ENCODE measurements at regions not wholly inside any gene's neighbourhood (a gene's known extent, or its start where the extent isn't known, plus 50 kb on each side); places are given as distances from the start of the nearest gene placed in this dataset.
A peak's percentile ranks its signal among the peaks of the same experiment; 100 is the strongest.

DNA sequence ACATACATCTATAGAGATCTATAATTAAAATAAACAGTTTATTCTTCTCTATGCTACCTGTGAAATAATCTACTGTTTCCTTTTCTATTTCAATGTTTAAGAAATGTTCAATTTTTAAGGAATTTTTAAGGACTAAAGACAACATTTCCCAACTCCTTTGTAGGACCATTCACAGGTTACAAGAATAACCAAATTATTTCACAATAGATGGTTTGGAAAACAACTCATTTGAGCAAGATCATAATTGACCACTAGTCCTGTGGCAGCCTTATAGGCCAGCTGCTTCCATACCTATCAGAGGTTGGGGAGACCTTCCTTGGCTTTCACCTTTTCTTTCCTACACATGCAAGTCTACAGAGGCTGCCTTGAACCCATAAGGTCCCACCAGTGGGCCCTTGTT, 193.7 kb downstream of the TTC39B start:
- DNase-seq (ENCODE audit: low spot score): no peak

DNA sequence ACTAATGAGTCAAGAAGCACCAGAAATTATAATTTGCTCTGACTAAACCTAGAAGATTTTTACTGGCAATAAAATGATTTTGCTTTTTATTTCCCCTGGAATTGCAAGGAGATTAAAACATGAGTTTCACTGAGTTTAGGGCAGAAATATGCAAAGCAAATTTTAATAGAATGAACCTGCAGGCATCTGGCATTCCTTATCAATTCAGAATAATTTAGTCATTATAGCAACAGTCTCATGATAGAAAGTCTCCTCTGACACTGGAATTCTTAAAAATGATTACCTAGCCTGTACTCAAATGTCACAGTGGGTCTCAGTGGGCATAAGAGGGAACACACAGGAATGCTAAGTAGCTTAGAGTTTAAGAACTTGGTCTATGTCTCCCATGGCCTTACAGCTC, 195.9 kb downstream of the TTC39B start:
- DNase-seq (ENCODE audit: low spot score): no peak

DNA sequence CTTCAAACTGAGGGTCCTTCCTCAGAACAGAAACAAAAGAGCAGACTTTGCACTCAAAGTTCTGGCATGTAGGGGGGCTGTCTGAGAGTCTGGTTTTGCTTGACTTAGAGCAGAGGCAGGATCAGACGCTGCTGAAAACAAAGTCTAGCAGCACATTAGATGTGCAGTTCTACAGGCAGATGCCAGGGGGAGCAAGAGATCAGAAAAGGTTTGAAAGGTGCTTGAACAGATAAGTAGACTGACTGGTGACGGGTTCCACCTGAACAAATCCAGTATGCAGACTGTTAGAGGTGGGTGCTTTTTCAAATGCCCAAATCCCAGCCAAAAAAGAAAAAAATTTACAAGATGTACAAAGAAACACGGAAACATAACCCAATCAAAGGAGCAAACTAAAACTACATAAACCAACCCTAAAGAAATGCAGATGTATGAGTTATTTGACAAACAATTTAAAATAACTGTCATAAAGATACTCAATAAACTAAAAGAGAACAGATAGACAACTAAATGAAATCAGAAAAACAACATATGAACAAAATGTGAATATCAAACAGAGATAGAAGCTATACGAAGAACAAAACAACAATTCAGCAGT, 194.7 kb upstream of the FREM1 start:
- DNase-seq (ENCODE audit: low spot score): peak; percentile 19

DNA sequence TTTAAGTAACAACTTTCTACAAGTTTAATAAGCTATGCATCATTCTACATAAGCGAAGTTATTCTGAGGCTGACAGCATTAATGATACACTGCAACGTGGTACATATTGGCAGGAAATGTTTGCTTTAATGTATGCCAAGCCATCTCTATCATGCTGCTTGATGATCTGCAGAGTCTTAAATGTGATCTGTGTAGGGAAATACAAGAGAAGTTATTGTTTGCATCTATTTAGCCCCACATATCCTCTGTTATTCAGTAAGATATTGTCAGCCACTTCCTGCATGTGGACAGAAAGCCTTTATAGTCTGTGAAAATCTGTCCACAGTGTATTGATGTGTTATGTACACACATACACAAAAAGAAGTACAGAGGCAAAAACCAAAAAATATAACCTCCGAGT, 193.1 kb upstream of the FREM1 start:
- no peak for DNase-seq (ENCODE audit: low spot score)

DNA sequence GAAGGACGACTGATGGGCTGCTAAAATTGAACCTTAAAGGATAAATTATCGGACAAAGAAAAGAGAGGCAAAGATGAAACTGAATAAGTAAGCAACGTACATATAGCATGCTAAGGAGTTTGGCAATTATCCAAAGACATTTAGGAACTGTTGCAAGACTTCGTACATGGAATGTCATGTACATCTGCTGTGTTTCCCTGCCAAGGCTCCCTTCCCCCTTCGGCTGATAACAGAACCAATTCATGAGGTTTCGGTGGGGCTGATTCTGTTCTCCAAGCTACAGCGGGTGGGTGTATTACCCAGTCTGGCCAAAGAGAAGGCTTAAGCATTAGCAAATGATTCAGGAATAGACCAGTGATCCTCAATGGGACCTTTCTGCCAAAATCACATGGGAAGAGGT, 190.9 kb upstream of the FREM1 start:
- DNase-seq (ENCODE audit: low spot score): no peak

DNA sequence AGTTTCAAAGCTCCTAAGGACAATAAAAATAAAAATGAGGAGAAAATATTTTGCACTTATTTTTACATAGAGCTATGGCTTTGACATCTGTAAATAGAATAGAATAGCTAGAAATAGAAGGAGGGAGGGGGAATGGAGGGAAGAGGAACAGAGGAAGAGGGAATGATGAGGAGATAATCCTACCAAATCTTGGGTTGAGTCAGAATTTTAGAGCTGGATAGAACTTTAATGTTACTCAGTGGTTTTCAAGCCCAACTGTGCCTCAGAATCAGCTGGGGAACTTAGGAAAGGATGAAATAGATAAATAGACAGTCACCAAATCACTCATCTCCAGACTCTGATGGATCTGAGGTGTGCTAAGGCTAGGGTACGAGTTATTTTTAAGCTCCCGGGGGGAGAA, 190.3 kb upstream of the FREM1 start:
- DNase-seq (ENCODE audit: low spot score): no peak

DNA sequence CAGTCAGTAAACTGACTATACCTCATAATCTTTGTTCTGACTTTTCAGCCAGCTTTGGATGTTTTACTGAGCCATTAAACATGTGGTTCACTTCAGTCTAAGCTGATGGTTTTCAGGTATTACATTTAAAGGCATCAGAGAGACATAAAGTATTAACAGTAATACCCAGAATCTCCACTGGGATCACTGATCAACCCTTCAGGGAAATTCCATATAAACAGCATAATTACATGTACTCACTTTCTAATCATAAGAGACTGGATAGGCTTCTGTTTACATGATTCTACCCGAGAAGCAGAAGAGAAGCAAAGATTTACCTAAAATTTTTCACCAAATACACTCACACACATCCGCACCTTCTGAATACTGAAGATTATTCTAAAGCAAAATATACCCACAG, 186.7 kb upstream of the FREM1 start:
- no peak for DNase-seq (ENCODE audit: low spot score)

DNA sequence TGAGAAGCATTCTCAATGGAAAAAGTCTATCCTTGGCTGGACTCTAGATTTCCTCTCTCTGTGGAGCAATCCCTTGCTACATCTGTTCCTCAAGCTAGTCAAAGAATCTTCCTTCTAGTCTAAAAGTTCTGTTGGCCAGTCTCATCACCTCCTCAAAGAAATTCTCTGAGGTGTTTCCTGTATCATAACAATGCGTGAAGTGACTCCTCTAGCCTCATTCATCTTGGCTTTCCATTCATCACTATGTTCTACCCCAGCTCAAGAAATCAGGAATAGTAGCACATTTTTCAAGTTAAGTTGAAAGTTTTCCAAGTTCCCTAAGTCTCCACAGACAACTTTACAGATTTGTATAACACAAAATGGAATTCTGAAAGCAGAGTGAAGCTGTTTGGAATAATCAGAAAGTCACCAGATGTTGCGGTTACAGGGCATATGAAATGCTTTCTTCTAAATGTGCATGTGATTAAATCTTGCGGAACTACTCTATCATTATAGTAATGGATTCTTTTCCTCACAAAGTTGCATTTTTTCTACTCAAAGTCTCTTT, 176.6 kb upstream of the FREM1 start:
- DNase-seq (ENCODE audit: low spot score): no peak

DNA sequence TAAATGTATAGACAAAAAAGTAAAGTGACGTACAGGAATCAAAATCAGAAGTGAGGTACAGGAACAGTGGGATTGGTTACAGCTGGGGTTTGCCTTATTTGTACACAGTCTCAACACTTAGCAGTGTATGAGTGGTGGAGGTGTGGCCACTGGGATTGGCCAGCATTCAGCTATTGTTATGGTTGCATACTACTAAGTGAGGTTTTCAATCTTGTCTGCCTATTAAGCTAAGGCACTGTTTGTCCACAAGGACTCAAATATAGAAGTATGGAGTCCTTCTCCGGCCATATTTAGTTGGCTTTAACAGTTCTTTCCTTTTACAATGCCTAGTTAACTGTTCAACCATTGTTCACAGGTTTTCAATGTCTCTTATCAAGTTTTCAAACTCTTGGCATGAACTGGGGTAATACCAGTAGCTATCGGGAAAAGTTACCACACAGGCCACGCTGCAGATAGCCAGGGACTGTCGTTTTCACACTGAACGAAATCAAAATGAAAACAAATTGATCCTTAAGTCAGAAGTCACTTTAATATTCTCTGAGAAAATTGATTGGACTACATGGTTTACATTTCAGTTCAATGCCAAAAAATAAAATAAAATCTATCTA, 176.0 kb upstream of the FREM1 start:
- DNase-seq (ENCODE audit: low spot score): no peak

DNA sequence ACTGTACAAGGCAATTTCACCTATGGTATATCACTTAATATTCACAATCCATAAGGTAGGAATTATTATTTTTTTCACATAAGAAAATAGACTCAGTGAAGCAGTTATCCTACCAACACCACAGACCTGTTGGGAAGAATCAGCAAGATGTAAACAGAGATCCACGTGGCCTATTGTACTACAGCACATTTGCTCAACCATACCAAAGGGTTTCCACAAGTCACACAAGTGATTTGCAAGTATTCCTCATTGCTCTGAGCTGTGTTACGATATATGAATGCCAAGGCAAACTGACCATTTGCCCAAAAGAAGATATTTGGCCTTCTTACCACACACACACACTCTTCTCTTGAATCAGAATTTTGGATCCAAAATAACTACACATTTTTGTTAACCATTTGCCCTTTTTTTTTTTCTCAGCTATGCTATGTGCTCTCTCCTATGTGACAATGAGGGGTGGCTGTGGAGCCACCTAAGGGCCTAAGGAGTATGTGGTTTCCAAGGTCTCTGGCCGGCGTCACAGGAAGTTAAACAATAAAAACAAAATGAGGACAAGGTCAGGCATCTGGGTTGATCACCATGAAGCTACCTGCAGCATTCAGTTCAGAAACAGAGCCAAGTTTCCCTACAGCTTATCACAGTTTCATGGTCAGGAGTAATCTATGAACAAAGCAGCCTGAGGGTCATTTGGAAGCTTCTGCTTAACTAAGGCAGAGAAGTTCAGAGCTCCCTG, 171.0 kb upstream of the FREM1 start:
- DNase-seq (ENCODE audit: low spot score): no peak

DNA sequence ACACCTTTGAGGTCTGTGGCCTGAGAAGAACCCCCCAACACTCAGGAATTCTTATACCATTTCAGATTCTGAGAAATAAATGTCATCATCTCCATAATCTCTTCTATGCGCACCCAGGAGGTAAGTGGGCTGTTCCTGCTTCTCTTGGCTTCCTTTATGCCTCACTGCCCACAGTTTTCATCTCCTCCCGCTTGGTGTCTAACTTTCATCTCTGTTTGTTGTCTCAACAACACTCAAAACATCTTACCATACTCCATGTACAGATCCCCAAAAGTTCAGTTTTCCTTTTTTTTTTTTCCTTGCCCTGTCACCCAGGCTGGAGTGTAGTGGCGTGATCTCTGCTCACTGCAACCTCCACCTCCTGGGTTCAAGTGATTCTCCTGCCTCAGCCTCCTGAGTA, 170.2 kb upstream of the FREM1 start:
- DNase-seq (ENCODE audit: low spot score): no peak

DNA sequence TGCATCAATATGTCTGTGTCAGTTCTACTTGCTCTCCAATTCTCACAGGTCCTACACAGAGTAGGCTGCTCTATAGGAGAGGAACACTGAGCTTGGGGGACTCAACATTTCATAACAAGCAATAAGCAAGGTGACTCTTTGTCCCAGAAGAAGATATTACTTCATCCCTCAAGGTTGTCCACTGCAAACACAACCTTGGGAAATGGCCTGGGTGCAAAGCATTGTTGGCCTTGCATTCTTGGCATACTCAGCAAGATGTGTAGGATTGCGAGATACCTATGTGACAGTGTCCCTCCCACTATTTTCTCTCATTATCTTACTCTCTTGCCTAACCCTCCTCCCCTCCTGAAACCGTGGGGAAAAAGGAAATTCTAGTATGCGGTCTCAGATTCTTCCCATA, 169.8 kb upstream of the FREM1 start:
- DNase-seq (ENCODE audit: low spot score): no peak

DNA sequence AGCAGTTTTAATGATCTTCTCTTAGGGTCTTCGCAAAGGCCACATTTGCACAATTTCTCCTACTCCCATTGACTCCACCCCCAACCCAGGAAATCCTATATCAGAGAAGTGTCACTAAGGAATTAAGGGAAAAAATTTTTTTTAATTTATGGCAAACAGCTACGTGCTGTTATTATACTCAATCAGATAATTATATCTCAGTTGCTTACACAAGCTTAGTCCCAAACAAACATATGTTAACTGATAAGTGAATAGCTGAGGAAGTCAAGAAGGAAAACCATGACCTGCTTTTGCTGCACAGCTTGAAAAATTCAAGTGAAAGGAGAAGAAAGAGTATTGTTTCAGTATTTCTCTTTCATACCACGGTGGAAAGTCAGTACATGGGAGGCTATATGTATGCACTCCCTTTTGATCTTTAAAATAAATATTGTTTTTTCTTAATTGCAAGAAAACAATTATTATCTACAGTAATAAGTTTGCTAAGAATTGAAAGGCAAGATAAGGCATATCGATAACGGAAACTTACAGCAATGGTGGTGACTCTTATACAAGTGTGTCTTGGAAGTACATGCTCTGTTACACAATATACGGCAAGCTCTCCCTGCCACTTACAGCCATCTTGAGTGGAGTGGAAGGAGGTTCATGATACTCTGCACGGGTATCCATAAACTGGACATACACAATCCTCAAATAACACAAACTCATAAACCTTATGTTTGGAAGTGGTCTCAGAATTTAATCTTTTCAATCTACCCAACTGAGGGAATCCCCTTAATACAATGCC, 167.9 kb upstream of the FREM1 start:
- no peak for DNase-seq (ENCODE audit: low spot score)

DNA sequence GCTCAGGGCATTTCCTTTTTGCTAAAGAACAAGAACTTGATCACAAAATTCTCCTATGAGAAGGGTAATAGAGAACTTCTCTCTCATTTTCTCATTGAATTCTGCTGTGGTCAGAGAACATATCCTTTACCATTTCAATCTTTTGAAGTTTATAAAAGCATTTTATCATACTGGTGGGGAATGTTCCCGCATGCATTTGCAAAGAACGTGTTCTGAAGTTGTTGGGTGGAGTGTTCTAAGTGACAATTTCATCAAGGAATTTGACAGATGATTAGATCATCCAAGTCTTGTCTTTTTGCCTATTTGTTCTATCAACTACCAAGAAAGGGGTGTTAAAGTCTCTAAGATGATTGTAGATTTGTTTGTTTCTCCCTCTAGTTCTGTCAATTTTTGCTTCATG, 163.4 kb upstream of the FREM1 start:
- DNase-seq (ENCODE audit: low spot score): no peak

DNA sequence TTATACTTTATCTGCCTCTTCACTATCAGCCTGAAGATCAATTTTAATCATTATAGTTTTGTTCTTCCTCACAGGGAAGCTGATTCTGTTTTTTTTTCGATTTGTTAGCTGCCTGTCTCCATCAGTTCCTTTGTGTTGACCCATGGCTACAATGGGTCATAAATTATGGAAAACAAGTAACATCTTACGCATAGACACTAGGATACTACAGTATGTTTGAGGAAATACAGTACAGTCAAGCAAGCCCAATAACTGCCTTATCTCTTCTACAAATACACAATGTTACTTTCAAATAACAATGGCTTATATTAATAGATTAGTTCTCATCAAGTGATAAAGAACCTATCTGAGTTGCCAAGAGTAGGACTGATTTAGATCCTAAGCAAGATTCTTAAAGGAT, 160.5 kb upstream of the FREM1 start:
- no peak for DNase-seq (ENCODE audit: low spot score)

DNA sequence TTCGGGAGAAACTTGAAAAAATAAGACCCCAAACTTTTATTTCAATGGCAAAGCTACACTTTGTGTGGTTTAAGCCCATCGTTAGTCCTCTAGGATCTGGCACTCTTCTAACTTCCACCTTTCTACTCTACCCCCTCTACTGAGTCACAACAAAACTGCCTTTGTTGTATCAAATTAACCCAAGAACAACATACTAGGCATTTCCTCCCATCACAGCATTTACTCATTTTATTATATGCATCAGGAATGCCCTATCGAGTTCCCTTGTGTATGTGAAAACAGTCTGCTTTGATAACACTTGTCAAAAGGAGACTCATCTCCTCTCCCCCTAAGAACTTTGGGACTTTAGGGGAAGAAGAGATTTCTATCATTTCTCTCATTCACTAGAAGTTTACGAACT, 158.9 kb upstream of the FREM1 start:
- DNase-seq (ENCODE audit: low spot score): no peak

DNA sequence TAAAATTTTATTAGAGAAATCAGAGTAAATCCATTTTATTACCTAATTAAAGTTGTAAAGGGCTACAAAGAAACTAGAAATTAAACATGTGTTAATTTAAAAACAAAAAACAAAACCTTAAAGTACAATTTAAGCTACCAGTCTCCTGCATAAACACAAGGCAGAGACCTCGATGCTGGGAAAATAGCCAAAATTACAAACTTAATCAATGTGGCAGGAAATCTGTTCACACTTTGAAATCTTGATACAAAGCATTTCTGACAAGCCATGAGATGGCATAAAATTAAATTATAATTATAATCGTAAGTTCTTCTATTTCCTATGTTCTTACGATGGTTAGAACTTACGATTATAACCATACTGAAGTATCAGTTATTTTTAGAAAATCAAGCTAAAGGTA, 158.0 kb upstream of the FREM1 start:
- no peak for DNase-seq (ENCODE audit: low spot score)

DNA sequence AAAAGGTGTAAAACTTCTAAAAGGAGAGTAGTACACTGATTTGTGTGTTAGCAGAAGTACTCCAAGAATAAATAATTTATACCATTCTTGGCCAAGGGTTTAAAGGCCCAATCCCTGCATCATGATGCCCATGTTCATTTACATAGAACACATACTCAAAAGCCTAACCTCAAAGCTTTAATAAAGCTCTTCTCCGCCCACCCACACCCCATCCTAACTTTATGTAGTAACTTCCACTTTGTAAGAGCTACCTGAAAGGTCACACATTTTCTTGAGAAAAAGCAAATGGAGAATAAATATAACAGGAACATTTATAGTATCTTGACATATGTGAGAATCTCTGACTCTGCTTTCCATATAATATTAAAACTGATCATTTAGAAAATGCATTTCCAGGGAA, 148.8 kb upstream of the FREM1 start:
- DNase-seq (ENCODE audit: low spot score): no peak

DNA sequence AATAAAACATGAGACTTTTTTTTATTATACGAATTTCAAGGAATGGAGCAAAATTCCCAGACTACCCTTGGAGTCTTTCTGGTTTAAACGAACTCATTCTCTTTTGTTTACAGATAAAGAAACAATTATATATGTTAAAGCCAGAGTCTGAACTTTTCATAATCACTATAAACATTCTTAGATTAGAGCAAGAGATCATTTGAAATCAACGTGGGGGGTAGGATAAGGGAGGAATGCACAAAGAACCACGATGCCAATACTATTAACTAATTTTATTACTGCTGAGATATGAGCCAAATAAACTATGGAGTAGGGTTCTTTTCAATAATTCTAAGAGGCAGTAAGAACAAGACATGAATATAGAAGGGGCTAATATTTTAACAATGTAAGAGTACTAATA, 148.0 kb upstream of the FREM1 start:
- no peak for DNase-seq (ENCODE audit: low spot score)

DNA sequence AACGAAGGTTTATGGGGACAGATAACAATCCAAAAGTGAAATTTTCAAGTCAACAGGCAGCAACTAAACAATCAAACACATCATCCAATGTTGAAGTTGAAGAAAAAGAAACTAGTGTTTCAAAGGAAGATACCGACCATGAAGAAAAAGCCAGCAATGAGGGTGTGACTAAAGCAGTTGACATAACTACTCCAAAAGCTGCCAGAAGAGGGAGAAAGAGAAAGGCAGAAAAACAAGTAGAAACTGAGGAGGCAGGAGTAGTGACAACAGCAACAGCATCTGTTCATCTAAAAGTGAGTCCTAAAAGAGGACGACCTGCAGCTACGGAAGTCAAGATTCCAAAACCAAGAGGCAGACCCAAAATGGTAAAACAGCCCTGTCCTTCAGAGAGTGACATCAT, 145.1 kb upstream of the FREM1 start:
- peak; percentile 1 for DNase-seq (ENCODE audit: low spot score)

DNA sequence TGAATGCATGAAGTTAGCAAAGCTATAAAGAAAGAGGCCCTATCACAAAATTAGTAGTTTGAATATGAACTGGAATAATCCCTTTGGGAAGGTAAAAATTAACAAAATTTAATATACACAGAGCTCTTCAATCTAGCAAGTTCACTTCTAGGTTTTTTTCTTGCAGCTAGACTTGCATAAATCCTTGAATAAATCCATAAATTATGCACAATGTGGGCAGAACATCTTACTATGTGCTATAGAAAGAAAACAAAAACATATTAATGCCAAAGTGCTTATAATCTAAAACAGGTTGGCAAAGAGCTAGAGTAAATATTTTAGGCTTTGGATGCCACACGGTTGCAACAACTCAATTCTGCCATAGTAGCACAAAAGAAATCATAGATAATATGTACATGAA, 138.5 kb upstream of the FREM1 start:
- DNase-seq (ENCODE audit: low spot score): no peak

DNA sequence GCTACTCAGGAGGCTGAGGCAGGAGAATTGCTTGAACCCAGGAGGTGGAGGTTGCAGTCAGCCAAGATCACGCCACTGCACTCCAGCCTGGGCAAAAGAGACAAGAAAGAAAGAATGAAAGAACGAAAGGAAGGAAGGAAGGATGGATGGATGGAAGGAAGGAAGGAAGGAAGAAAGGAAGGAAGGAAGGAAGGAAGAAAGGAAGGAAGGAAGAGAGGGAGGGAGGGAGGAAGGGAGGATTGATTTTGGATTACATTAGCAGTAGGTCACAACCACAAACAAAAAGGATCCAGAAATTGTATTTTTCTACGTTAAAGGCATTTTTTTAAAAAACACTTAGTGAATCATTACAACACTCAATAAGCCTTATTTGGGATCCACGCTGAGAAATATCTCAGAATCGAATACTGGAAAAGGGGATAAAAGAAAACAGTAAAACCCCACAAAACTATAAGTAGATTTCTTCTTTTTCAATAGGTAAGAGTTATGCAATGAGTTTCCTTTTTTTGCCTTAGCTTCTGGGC, 136.9 kb upstream of the FREM1 start:
- DNase-seq (ENCODE audit: low spot score): no peak

All from SK-N-DZ (cell line).